CD4-positive, alpha-beta T cell (primary cell): ENCODE measurements at regions not wholly inside any gene's neighbourhood (a gene's known extent, or its start where the extent isn't known, plus 50 kb on each side); places are given as distances from the start of the nearest gene placed in this dataset.

Source experiments
- ATAC-seq: fragments of 200-7000 bp; cut with Tn5 transposase; one replicate; pipeline ENCODE4 v1.10.0; 2022; ENCODE audit warnings: mild to moderate bottlenecking; ENCODE audit not compliant: poor library complexity
- CTCF ChIA-PET: fragments of 350-600 bp; sonication (Branson Sonifier 250); formaldehyde crosslinking; loops from one replicate; lab custom pipeline; 2021; ENCODE audit warnings: antibody characterized with exemption, inconsistent platforms; lab: Charles Lee
- POLR2A ChIA-PET: fragments of 350-600 bp; sonication (Branson Sonifier 250); formaldehyde crosslinking; loops from one replicate; lab custom pipeline; 2021; ENCODE audit warnings: antibody characterized with exemption, inconsistent platforms; lab: Charles Lee
- DNase-seq, 14 experiments: peaks; one replicate each; pipeline ENCODE4 v3.0.0-alpha.2; 2013 to 2020; ENCODE audit warnings: mixed read lengths in 2 of 14
- H3K27ac ChIP-seq, 2 donors: one replicate each; pipeline versions ENCODE4 v1.5.1 to v1.7.0; 2013; ENCODE audit warnings: low read length in 2 of 2, low read depth in 1 of 2, mild to moderate bottlenecking in 1 of 2
- H3K27me3 ChIP-seq, 2 experiments: 1 replicate in 1 of 2; 2 replicates in 1 of 2; pipeline versions ENCODE4 v1.6.1 to v1.7.0; 2013; ENCODE audit warnings: low read length in 2 of 2, control low read depth in 1 of 2, mild to moderate bottlenecking in 1 of 2, moderate library complexity in 1 of 2; ENCODE audit not compliant: insufficient read depth in 2 of 2, control insufficient read depth in 1 of 2
- H3K36me3 ChIP-seq: one replicate; pipeline ENCODE4 v1.6.1; 2013; ENCODE audit warnings: low read length, control low read depth; ENCODE audit not compliant: insufficient read depth
- H3K4me1 ChIP-seq: one replicate; pipeline ENCODE4 v1.6.1; 2013; ENCODE audit warnings: low read length, control low read depth; ENCODE audit not compliant: insufficient read depth
- H3K4me3 ChIP-seq: one replicate; pipeline ENCODE4 v1.5.1; 2013; ENCODE audit warnings: mild to moderate bottlenecking, low read length, moderate library complexity
- H3K9me3 ChIP-seq, 2 experiments: 1 replicate in 1 of 2; 2 replicates in 1 of 2; pipeline versions ENCODE4 v1.6.1 to v1.7.0; 2013; ENCODE audit warnings: low read length in 2 of 2, mild to moderate bottlenecking in 2 of 2, control low read depth in 1 of 2, moderate library complexity in 1 of 2; ENCODE audit not compliant: control insufficient read depth in 1 of 2, insufficient read depth in 1 of 2
- H3K27ac Mint-ChIP-seq: one replicate; pipeline ENCODE4 v1.8.0; 2020; ENCODE audit warnings: mixed read lengths
- H3K27me3 Mint-ChIP-seq: one replicate; pipeline ENCODE4 v1.8.0; 2021; ENCODE audit warnings: mixed read lengths
- H3K36me3 Mint-ChIP-seq: one replicate; pipeline ENCODE4 v1.8.0; 2021; ENCODE audit warnings: low read depth, mixed read lengths
- H3K4me1 Mint-ChIP-seq: one replicate; pipeline ENCODE4 v1.8.0; 2021; ENCODE audit warnings: low read depth, mixed read lengths
- H3K4me3 Mint-ChIP-seq: one replicate; pipeline ENCODE4 v1.8.0; 2020; ENCODE audit warnings: mild to moderate bottlenecking, mixed read lengths
- H3K9me3 Mint-ChIP-seq: one replicate; pipeline ENCODE4 v1.8.0; 2020; ENCODE audit warnings: mixed read lengths
- intact Hi-C, 2 experiments: fragments of 100-400 bp; cut with DNase I in 1 of 2; cut with micrococcal nuclease in 1 of 2; formaldehyde crosslinking; loops; one replicate each; pipeline versions ENCODE4 v1.15.1 to v1.9.0; 2023 to 2025; cut with DNase I, micrococcal nuclease
- TF ChIP-seq, protein P1 (sequence below): fragments of 200-600 bp; IDR thresholded peaks from one replicate; pipeline ENCODE4 v1.8.0; 2022; ENCODE audit warnings: antibody characterized with exemption, mild to moderate bottlenecking

DNA sequence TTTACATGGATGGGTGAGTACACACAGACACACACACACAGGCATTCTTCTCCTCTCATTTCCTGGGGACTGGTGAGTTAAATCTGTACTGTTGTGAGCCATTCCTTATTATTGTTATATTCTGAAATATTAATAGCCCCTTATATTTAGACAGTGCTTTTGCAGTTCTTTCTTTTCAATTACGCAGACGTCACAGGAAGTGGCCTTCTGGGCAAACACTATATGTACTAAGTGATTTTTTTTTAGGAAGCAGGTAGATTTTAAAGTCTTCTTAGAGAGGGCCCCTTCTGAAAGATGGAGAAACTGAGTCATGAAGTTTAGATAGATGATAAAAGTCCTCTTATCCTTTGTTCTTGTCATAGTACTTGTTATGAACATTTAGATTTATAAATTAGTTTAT, 1213.6 kb downstream of the VRK1 start:
- TF ChIP-seq, protein P1, sequence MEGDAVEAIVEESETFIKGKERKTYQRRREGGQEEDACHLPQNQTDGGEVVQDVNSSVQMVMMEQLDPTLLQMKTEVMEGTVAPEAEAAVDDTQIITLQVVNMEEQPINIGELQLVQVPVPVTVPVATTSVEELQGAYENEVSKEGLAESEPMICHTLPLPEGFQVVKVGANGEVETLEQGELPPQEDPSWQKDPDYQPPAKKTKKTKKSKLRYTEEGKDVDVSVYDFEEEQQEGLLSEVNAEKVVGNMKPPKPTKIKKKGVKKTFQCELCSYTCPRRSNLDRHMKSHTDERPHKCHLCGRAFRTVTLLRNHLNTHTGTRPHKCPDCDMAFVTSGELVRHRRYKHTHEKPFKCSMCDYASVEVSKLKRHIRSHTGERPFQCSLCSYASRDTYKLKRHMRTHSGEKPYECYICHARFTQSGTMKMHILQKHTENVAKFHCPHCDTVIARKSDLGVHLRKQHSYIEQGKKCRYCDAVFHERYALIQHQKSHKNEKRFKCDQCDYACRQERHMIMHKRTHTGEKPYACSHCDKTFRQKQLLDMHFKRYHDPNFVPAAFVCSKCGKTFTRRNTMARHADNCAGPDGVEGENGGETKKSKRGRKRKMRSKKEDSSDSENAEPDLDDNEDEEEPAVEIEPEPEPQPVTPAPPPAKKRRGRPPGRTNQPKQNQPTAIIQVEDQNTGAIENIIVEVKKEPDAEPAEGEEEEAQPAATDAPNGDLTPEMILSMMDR: no peak
- H3K4me1 Mint-ChIP-seq: peaks cover 56% of the 10 kb centered on the region

DNA sequence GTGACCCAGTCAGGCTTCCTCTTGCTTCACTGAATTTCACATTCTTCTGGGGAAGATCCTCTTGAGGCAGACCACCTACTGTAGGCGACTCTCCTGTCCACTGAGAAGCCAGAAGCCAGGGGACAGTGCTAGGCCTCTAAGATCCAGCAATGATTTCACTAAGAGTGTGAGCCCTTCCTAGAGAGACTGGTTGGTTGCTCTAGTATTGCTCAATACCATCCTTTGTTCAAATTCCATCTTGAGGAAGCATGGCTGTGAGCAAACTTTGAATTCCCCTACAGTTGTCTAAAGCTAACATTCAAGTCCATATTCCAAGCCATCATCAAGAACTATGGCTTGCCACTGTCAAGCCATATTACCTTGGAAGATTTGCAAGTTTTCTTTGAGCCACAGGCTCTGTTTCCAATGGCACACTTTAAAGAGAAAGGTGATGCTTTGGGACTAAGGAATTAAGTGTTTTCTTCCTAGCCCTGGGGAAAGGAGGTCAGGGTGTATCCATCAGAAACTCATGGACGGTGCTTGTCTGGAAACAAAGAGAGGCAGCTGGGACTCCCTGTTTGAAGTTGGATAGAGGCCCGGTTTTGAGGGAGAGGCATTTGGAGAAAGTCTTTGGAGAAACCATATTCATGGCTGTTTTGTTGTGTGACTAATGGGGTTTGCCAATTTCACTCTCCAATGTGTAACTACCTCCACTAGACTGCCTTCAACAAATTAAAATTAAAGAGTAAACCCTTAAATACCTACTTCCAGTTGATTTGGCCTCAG, 1217.9 kb downstream of the VRK1 start:
- no peaks in the 10 kb centered on the region for H3K27me3 ChIP-seq
- TF ChIP-seq, protein P1: no peak
- H3K36me3 ChIP-seq: no peaks in the 10 kb centered on the region
- peak overlapping the region; percentile 14 for H3K27ac Mint-ChIP-seq
- H3K4me1 ChIP-seq: peaks cover 52% of the 10 kb centered on the region
- H3K9me3 Mint-ChIP-seq: no peaks in the 10 kb centered on the region
- H3K27me3 Mint-ChIP-seq: no peaks in the 10 kb centered on the region
- no peaks in the 10 kb centered on the region for H3K9me3 ChIP-seq
- intact Hi-C loops: loop anchor here in 1 of 2 experiments (5.0 kb wide), 1 partner anchor 38 kb away; no protein-coding TSS in a partner anchor
- no peaks in the 10 kb centered on the region for H3K36me3 Mint-ChIP-seq
- H3K4me1 Mint-ChIP-seq: peaks cover 85% of the 10 kb centered on the region
- POLR2A ChIA-PET: interaction anchor here (0.9 to 4.3 kb wide), 4 partner anchors 10 to 121 kb away, joined by 3 to 23 read pairs (median 12); no protein-coding TSS in a partner anchor
- no peak overlapping the region for H3K4me3 Mint-ChIP-seq
- H3K4me3 ChIP-seq: no peak overlapping the region
- no peak for DNase-seq
- no peak for ATAC-seq
- no peak overlapping the region for H3K27ac ChIP-seq
- CTCF ChIA-PET: interaction anchor here (1.2 to 1.7 kb wide), 2 partner anchors 41 to 124 kb away, joined by 3 to 4 read pairs; no protein-coding TSS in a partner anchor

More for the DNA sequence above, 1213.6 kb downstream of the VRK1 start:
- DNase-seq: peak in 4 of 14 experiments; percentile 14 to 52 (median 23)
- intact Hi-C loops: no loop called here
- H3K4me1 ChIP-seq: peaks cover 21% of the 10 kb centered on the region
- ChIA-PET POLR2A (interaction anchor here (1.4 to 2.4 kb wide), 2 partner anchors 14 to 32 kb away, joined by 3 to 7 read pairs; no protein-coding TSS in a partner anchor), CTCF (no interaction called here)
- no peaks in the 10 kb centered on the region for H3K36me3 ChIP-seq
- H3K4me3 ChIP-seq: no peak overlapping the region
- H3K27me3 ChIP-seq: no peaks in the 10 kb centered on the region
- H3K9me3 ChIP-seq: no peaks in the 10 kb centered on the region
- Mint-ChIP-seq H3K27ac (peak overlapping the region; percentile 21), H3K4me3 (peak overlapping the region; percentile 16), H3K27me3 (no peaks in the 10 kb centered on the region), H3K36me3 (no peaks in the 10 kb centered on the region), H3K9me3 (peaks cover 2% of the 10 kb centered on the region)
- no peak overlapping the region for H3K27ac ChIP-seq
- ATAC-seq: peak; percentile 41

DNA sequence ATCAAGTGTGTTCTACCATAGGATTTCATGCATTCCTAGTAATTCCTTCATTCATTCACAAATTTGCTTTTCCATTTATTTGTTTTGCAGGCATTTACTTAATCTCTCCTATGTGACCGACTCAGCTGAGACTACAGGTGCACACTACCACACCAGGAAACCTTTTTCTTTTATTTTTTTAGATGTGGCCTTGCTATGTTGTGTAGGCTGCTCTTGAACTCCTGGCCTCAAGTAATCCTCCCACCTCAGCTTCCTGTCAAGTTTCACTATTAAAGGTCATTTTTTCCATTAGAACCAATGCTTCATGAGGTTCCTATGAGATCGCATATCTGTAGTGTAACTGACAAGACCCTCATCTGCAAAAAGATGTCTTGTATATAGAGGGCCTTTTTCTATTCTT, 1218.7 kb downstream of the VRK1 start:
- TF ChIP-seq, protein P1: no peak
- no peaks in the 10 kb centered on the region for H3K9me3 ChIP-seq
- no peak for ATAC-seq
- intact Hi-C loops: loop anchor here in 1 of 2 experiments (5.0 kb wide), 1 partner anchor 39 kb away; no protein-coding TSS in a partner anchor
- Mint-ChIP-seq H3K4me3 (peak overlapping the region; percentile 46), H3K4me1 (peaks cover 87% of the 10 kb centered on the region), H3K27ac (peak overlapping the region; percentile 45), H3K9me3 (no peaks in the 10 kb centered on the region), H3K27me3 (no peaks in the 10 kb centered on the region), H3K36me3 (no peaks in the 10 kb centered on the region)
- no peak overlapping the region for H3K4me3 ChIP-seq
- POLR2A ChIA-PET: interaction anchor here (0.9 to 4.3 kb wide), 5 partner anchors 9 to 173 kb away, joined by 3 to 23 read pairs (median 6); no protein-coding TSS in a partner anchor
- H3K27ac ChIP-seq: no peak overlapping the region
- H3K36me3 ChIP-seq: no peaks in the 10 kb centered on the region
- DNase-seq: peak in 2 of 14 experiments; percentile 30 to 33
- peaks cover 54% of the 10 kb centered on the region for H3K4me1 ChIP-seq
- CTCF ChIA-PET: interaction anchor here (1.2 to 1.7 kb wide), 2 partner anchors 42 to 123 kb away, joined by 3 to 4 read pairs; no protein-coding TSS in a partner anchor
- H3K27me3 ChIP-seq: no peaks in the 10 kb centered on the region
